Endothelial cell of umbilical vein (primary cell): ENCODE measurements at regions not wholly inside any gene's neighbourhood (a gene's known extent, or its start where the extent isn't known, plus 50 kb on each side); places are given as distances from the start of the nearest gene placed in this dataset.

ENCODE experiments used
- BruUV-seq: library from RNA; stranded (reverse); fragments of 400-500 nt; replicated peaks from 2 replicates; lab custom pipeline; 2021; lab: Mats Ljungman, UMichigan
- CTCF ChIA-PET: fragments of 300-600, 350-600 bp; sonication (Branson Sonifier 250); formaldehyde crosslinking; loops from one replicate; lab custom pipeline; 2021; ENCODE audit warnings: antibody characterized with exemption, inconsistent platforms; lab: Charles Lee
- POLR2A ChIA-PET: fragments of 300-600, 350-600 bp; sonication (Branson Sonifier 250); formaldehyde crosslinking; loops from one replicate; lab custom pipeline; 2021; ENCODE audit warnings: antibody characterized with exemption, inconsistent platforms; lab: Charles Lee
- DNase-seq: peaks from one replicate; pipeline ENCODE4 v3.0.0-alpha.2; 2011; ENCODE audit warnings: low read depth, low spot score
- FAIRE-seq: peaks from 2 replicates; lab custom pipeline; 2011; peaks lifted over from hg19 to GRCh38; lab: Jason Lieb, UNC
- H2AFZ ChIP-seq: 2 replicates; pipeline ENCODE4 v1.6.0; 2012; ENCODE audit warnings: low read depth, low read length, control low read depth, inconsistent platforms
- H3K27ac ChIP-seq: 2 replicates; pipeline ENCODE4 v1.5.1; 2011; ENCODE audit warnings: low read depth, mild to moderate bottlenecking, control low read depth, low read length, moderate library complexity; ENCODE audit not compliant: insufficient read depth
- H3K27me3 ChIP-seq, 2 experiments: 2 replicates each; pipeline versions ENCODE4 v1.6.0 to v1.6.1; 2011; ENCODE audit warnings: low read length in 2 of 2, mixed read lengths in 1 of 2; ENCODE audit not compliant: control insufficient read depth in 2 of 2, insufficient read depth in 2 of 2
- H3K36me3 ChIP-seq, 2 experiments: 2 replicates in 1 of 2; 3 replicates in 1 of 2; pipeline ENCODE4 v1.5.1; 2011; ENCODE audit warnings: low read length in 2 of 2, mild to moderate bottlenecking in 1 of 2, moderate library complexity in 1 of 2; ENCODE audit not compliant: control insufficient read depth in 2 of 2, insufficient read depth in 2 of 2; ENCODE audit errors: extremely low read depth in 1 of 2
- H3K4me1 ChIP-seq: 3 replicates; pipeline ENCODE4 v1.5.1; 2011; ENCODE audit warnings: mild to moderate bottlenecking, low read length; ENCODE audit not compliant: control insufficient read depth, insufficient read depth; ENCODE audit errors: extremely low read depth
- H3K4me2 ChIP-seq: 2 replicates; pipeline ENCODE4 v1.6.1; 2011; ENCODE audit warnings: low read length, control low read depth, mixed read lengths; ENCODE audit not compliant: insufficient read depth
- H3K4me3 ChIP-seq, 3 experiments: fragments of 200-600 bp in 1 of 3; sonication (generic), shearing (Covaris generic) in 1 of 3; replicated peaks in 1 of 3; 2 replicates each; pipeline ENCODE4 v1.5.1; 2011 to 2016; ENCODE audit warnings: control low read depth in 3 of 3, low read length in 3 of 3, mild to moderate bottlenecking in 2 of 3, inconsistent platforms in 1 of 3, low read depth in 1 of 3, moderate library complexity in 1 of 3; ENCODE audit not compliant: insufficient read depth in 1 of 3
- H3K79me2 ChIP-seq: 2 replicates; pipeline ENCODE4 v1.6.0; 2012; ENCODE audit warnings: low read length, inconsistent platforms; ENCODE audit not compliant: control insufficient read depth, insufficient read depth
- H3K9ac ChIP-seq: replicated peaks from 2 replicates; pipeline ENCODE3; 2011; ENCODE audit warnings: low read length, control low read depth; ENCODE audit not compliant: insufficient read depth; ENCODE audit errors: extremely low read depth
- H3K9me1 ChIP-seq: replicated peaks from 3 replicates; pipeline ENCODE4 v1.6.0; 2011; ENCODE audit warnings: mild to moderate bottlenecking, low read length; ENCODE audit not compliant: control insufficient read depth, insufficient read depth; ENCODE audit errors: extremely low read depth
- H3K9me3 ChIP-seq: replicated peaks from 2 replicates; pipeline ENCODE4 v1.5.1; 2012; ENCODE audit warnings: low read length, inconsistent platforms; ENCODE audit not compliant: control insufficient read depth, insufficient read depth
- H4K20me1 ChIP-seq: replicated peaks from 2 replicates; pipeline ENCODE3; 2011; ENCODE audit warnings: mild to moderate bottlenecking, low read length; ENCODE audit not compliant: control insufficient read depth, insufficient read depth; ENCODE audit errors: extremely low read depth
- CTCF ChIP-seq, 2 donors: IDR thresholded peaks; 1 replicate in 1 of 2; 2 replicates in 1 of 2; pipeline ENCODE4 v1.5.1; 2011; ENCODE audit warnings: low read length in 2 of 2, mild to moderate bottlenecking in 2 of 2, moderate library complexity in 2 of 2, control low read depth in 1 of 2, inconsistent platforms in 1 of 2, low read depth in 1 of 2; ENCODE audit not compliant: insufficient read depth in 1 of 2; ENCODE audit errors: extremely low read depth in 1 of 2
- EZH2 ChIP-seq: IDR thresholded peaks from 2 replicates; pipeline ENCODE4 v1.6.1; 2012; ENCODE audit warnings: borderline replicate concordance, low read depth, mild to moderate bottlenecking, moderate library complexity, low read length, inconsistent platforms; ENCODE audit not compliant: severe bottlenecking
- FOS ChIP-seq: IDR thresholded peaks from 2 replicates; pipeline ENCODE4 v1.6.1; 2011; ENCODE audit warnings: mild to moderate bottlenecking, low read length, moderate library complexity, borderline replicate concordance; ENCODE audit not compliant: insufficient read depth
- GATA2 ChIP-seq: IDR thresholded peaks from 2 replicates; pipeline ENCODE4 v1.7.0; 2011; ENCODE audit warnings: low read depth, mild to moderate bottlenecking, moderate library complexity, mixed read lengths, low read length; ENCODE audit not compliant: insufficient read length, insufficient read depth
- JUN ChIP-seq: IDR thresholded peaks from 2 replicates; pipeline ENCODE4 v1.6.1; 2011; ENCODE audit warnings: borderline replicate concordance, low read depth; ENCODE audit not compliant: insufficient read length, insufficient read depth
- MAX ChIP-seq: IDR thresholded peaks from 2 replicates; pipeline ENCODE4 v1.6.1; 2011; ENCODE audit not compliant: insufficient read depth, insufficient read length
- MYC ChIP-seq: IDR thresholded peaks from one replicate; pipeline ENCODE4 v1.6.1; 2011; ENCODE audit warnings: mild to moderate bottlenecking, low read depth, low read length
- POLR2A ChIP-seq: IDR thresholded peaks from 2 replicates; pipeline ENCODE4 v1.6.1; 2012; ENCODE audit warnings: low read depth, mild to moderate bottlenecking, control low read depth, low read length
- POLR2AphosphoS5 ChIP-seq: IDR thresholded peaks from 2 replicates; pipeline ENCODE4 v1.6.1; 2012; ENCODE audit warnings: low read depth, mild to moderate bottlenecking, control low read depth, low read length, moderate library complexity; ENCODE audit not compliant: insufficient read depth
- dilution Hi-C: fragments of 300-500 bp; cut with MboI; formaldehyde crosslinking; loops from one replicate; pipeline ENCODE4 v1.15.0; 2019; ENCODE audit warnings: low sequenced_read_pairs; ENCODE audit not compliant: extremely low pct_ligation_motif_present
- intact Hi-C: fragments of 100-400 bp; cut with micrococcal nuclease; formaldehyde crosslinking; loops from one replicate; pipeline ENCODE4 v1.10.0; 2022

- dilution Hi-C loops: no loop called here
- no TSS peak for BruUV-seq
Measured at GRCh38 chrX:149073479-149073878, 431.6 kb downstream of the IDS start.

More at GRCh38 chrX:149073479-149073878, 431.6 kb downstream of the IDS start:
- intact Hi-C loops: no loop called here
- Histone ChIP-seq H3K36me3 (no peaks in the 10 kb centered on the region), H4K20me1 (no peaks in the 10 kb centered on the region), H3K9me1 (no peaks in the 10 kb centered on the region), H3K4me3 (no peak overlapping the region), H2AFZ (no peak overlapping the region), H3K79me2 (no peaks in the 10 kb centered on the region), H3K27ac (no peak overlapping the region), H3K4me1 (no peaks in the 10 kb centered on the region), H3K4me2 (no peak overlapping the region), H3K9me3 (no peaks in the 10 kb centered on the region), H3K27me3 (no peaks in the 10 kb centered on the region), H3K9ac (no peak overlapping the region)
- no peak for DNase-seq
- ChIA-PET CTCF (no interaction called here), POLR2A (no interaction called here)
- TF ChIP-seq POLR2AphosphoS5: no peak
- no peak for TF ChIP-seq CTCF (IDR thresholded peaks at IDR 0.05; ENCODE audit: extremely low read depth in 1 of 2, insufficient read depth in 1 of 2, low read depth in 1 of 2, low read length in 2 of 2)
- no peak for TF ChIP-seq GATA2
- TF ChIP-seq FOS: no peak
- no peak for TF ChIP-seq MAX
- no peak for TF ChIP-seq MYC
- no peak for TF ChIP-seq POLR2A
- TF ChIP-seq JUN: no peak
- no peak for TF ChIP-seq EZH2
- FAIRE-seq: no peak
